Astrocyte of the cerebellum (primary cell): ENCODE measurements at regions not wholly inside any gene's neighbourhood (a gene's known extent, or its start where the extent isn't known, plus 50 kb on each side); places are given as distances from the start of the nearest gene placed in this dataset.

Experiments
- DNase-seq: peaks from one replicate; pipeline ENCODE4 v3.0.0-alpha.2; 2011; ENCODE audit warnings: low read depth
- H3K4me3 ChIP-seq: 2 replicates; pipeline ENCODE4 v1.5.1; 2011; ENCODE audit warnings: mild to moderate bottlenecking, low read depth, low read length, moderate library complexity
- in situ Hi-C: cut with HindIII; loops from 2 replicates; pipeline ENCODE4 v1.10.0; 2017; ENCODE audit warnings: low sequenced_read_pairs
- TF ChIP-seq, protein P1 (sequence below): IDR thresholded peaks from 2 replicates; pipeline ENCODE4 v1.5.1; 2012; ENCODE audit warnings: low read length, low read depth, moderate library complexity, mild to moderate bottlenecking; ENCODE audit errors: missing control alignments

- in situ Hi-C loops = no loop called here
- no peak for DNase-seq
- no peak overlapping the region for H3K4me3 ChIP-seq
- TF ChIP-seq, protein P1, sequence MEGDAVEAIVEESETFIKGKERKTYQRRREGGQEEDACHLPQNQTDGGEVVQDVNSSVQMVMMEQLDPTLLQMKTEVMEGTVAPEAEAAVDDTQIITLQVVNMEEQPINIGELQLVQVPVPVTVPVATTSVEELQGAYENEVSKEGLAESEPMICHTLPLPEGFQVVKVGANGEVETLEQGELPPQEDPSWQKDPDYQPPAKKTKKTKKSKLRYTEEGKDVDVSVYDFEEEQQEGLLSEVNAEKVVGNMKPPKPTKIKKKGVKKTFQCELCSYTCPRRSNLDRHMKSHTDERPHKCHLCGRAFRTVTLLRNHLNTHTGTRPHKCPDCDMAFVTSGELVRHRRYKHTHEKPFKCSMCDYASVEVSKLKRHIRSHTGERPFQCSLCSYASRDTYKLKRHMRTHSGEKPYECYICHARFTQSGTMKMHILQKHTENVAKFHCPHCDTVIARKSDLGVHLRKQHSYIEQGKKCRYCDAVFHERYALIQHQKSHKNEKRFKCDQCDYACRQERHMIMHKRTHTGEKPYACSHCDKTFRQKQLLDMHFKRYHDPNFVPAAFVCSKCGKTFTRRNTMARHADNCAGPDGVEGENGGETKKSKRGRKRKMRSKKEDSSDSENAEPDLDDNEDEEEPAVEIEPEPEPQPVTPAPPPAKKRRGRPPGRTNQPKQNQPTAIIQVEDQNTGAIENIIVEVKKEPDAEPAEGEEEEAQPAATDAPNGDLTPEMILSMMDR = no peak
These were observed 51.4 kb upstream of the EZH2 start for GRCh38 chr7:148935451-148935850.
